Mesothelial cell of epicardium (in vitro differentiated cells): ENCODE measurements at regions not wholly inside any gene's neighbourhood (a gene's known extent, or its start where the extent isn't known, plus 50 kb on each side); places are given as distances from the start of the nearest gene placed in this dataset.

Source experiments
- DNase-seq, 2 experiments: peaks; one replicate each; pipeline ENCODE4 v3.0.0; 2021; ENCODE audit warnings: low spot score in 2 of 2; ENCODE audit not compliant: unreplicated experiment in 2 of 2
- H3K27ac Mint-ChIP-seq: 2 replicates; pipeline ENCODE4 v1.8.0; 2021; ENCODE audit warnings: mixed read lengths
- H3K27me3 Mint-ChIP-seq: 2 replicates; pipeline ENCODE4 v1.8.0; 2021; ENCODE audit warnings: low read depth, mixed read lengths
- H3K36me3 Mint-ChIP-seq: 2 replicates; pipeline ENCODE4 v1.8.0; 2021; ENCODE audit warnings: mixed read lengths
- H3K4me1 Mint-ChIP-seq: 2 replicates; pipeline ENCODE4 v1.8.0; 2021; ENCODE audit warnings: mixed read lengths
- H3K4me3 Mint-ChIP-seq: 2 replicates; pipeline ENCODE4 v1.8.0; 2021; ENCODE audit warnings: mild to moderate bottlenecking, moderate library complexity, mixed read lengths
- H3K9me3 Mint-ChIP-seq: 2 replicates; pipeline ENCODE4 v1.8.0; 2021; ENCODE audit warnings: mixed read lengths
- TF ChIP-seq, protein P1 (sequence below): fragments of 200-600 bp; sonication (generic); IDR thresholded peaks from one replicate; pipeline ENCODE4 v1.5.0; 2021; ENCODE audit warnings: antibody characterized with exemption; ENCODE audit not compliant: unreplicated experiment

DNA sequence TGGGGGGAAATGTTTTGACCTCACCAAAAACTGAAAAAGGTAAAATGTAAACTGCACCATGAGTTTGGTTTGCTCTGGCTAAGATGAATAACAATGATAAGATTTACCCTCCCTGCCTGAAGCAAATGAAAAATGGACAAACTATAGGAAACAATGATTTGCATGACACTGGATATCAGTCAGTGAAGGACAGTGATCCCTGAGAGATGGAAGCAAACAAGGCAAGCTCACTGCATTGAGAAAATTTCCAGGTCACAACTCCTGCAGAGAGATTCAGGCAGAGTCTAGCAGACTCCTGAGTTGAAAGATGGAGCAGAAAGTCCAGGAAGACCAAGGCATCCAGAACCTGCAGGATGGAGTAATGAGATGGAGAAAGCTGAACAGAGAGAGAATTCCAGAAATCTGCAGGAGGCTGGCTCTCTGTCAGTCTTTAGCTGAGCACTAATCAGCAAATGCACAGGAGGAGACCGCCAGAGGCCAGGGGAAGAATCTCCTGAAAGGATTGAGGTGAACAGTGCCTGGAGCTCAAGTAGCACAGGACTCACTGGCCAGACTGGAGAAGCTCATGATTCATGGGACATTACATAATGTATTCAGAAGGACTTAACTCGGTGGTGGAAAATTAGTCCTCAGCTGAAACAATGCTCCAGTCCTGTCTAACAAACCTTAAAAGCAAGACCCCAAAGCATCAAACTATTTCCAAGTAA, 51.2 kb upstream of the PALS2 start:
- Mint-ChIP-seq H3K27me3 (peaks cover 10% of the 10 kb centered on the region), H3K4me1 (no peaks in the 10 kb centered on the region), H3K27ac (no peak overlapping the region), H3K9me3 (no peaks in the 10 kb centered on the region), H3K4me3 (no peak overlapping the region), H3K36me3 (no peaks in the 10 kb centered on the region)
- DNase-seq: no peak
- TF ChIP-seq, protein P1, sequence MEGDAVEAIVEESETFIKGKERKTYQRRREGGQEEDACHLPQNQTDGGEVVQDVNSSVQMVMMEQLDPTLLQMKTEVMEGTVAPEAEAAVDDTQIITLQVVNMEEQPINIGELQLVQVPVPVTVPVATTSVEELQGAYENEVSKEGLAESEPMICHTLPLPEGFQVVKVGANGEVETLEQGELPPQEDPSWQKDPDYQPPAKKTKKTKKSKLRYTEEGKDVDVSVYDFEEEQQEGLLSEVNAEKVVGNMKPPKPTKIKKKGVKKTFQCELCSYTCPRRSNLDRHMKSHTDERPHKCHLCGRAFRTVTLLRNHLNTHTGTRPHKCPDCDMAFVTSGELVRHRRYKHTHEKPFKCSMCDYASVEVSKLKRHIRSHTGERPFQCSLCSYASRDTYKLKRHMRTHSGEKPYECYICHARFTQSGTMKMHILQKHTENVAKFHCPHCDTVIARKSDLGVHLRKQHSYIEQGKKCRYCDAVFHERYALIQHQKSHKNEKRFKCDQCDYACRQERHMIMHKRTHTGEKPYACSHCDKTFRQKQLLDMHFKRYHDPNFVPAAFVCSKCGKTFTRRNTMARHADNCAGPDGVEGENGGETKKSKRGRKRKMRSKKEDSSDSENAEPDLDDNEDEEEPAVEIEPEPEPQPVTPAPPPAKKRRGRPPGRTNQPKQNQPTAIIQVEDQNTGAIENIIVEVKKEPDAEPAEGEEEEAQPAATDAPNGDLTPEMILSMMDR: no peak
